Breast epithelium (tissue), 4 donors: ENCODE measurements at regions not wholly inside any gene's neighbourhood (a gene's known extent, or its start where the extent isn't known, plus 50 kb on each side); places are given as distances from the start of the nearest gene placed in this dataset.
"Not testable (repeated sequence)": the region's sequence is repeated elsewhere in the genome, so short reads cannot be mapped to it uniquely, and the experiment has no call there.

Source experiments
- DNase-seq, 2 donors: peaks; one replicate each; pipeline ENCODE4 v3.0.0-alpha.2; 2019; ENCODE audit warnings: low spot score in 2 of 2
- H3K27ac ChIP-seq, 2 donors: fragments of 200-600 bp; sonication (generic) in 1 of 2; one replicate each; pipeline ENCODE4 v1.5.1; 2016 to 2019; ENCODE audit warnings: mild to moderate bottlenecking in 1 of 2
- H3K27me3 ChIP-seq, 2 donors: fragments of 200-600 bp; sonication (generic) in 1 of 2; one replicate each; pipeline versions ENCODE4 v1.5.1 to v1.6.0; 2017 to 2019; ENCODE audit warnings: control low read depth in 1 of 2, mild to moderate bottlenecking in 1 of 2
- H3K36me3 ChIP-seq: fragments of 200-600 bp; one replicate; pipeline ENCODE4 v1.5.1; 2019
- H3K4me1 ChIP-seq, 2 donors: fragments of 200-600 bp; sonication (generic); one replicate each; pipeline ENCODE4 v1.5.1; 2016 to 2019; ENCODE audit warnings: control low read depth in 1 of 2
- H3K4me3 ChIP-seq, 3 donors: fragments of 200-600 bp; sonication (generic); 1 replicate in 2 of 3; 2 replicates in 1 of 3; pipeline ENCODE4 v1.5.1; 2016 to 2019; ENCODE audit warnings: mild to moderate bottlenecking in 3 of 3, moderate library complexity in 2 of 3
- H3K9me3 ChIP-seq, 2 donors: fragments of 200-600 bp; sonication (generic) in 1 of 2; one replicate each; pipeline ENCODE4 v1.5.1; 2016 to 2019; ENCODE audit warnings: control low read depth in 1 of 2
- CTCF ChIP-seq, 3 donors: fragments of 450-650 bp; IDR thresholded peaks; one replicate each; pipeline ENCODE4 v1.5.1; 2016 to 2017; ENCODE audit warnings: antibody characterized with exemption in 3 of 3, mild to moderate bottlenecking in 3 of 3, moderate library complexity in 3 of 3
- POLR2A ChIP-seq: fragments of 450-650 bp; IDR thresholded peaks from one replicate; pipeline ENCODE4 v1.6.1; 2016; ENCODE audit warnings: antibody characterized with exemption, mild to moderate bottlenecking, moderate library complexity
- POLR2AphosphoS5 ChIP-seq, 3 donors: sonication (generic); formaldehyde crosslinking; IDR thresholded peaks; one replicate each; pipeline ENCODE4 v1.6.1; 2017; ENCODE audit warnings: antibody characterized with exemption in 3 of 3
- intact Hi-C: fragments of 100-400 bp; cut with DNase I; formaldehyde crosslinking; loops from one replicate; pipeline ENCODE4 v1.15.1; 2023; ENCODE audit warnings: low total_unique reads

- Histone ChIP-seq H3K36me3 (no peaks in the 10 kb centered on the region), H3K4me1 (no peaks in the 10 kb centered on the region), H3K27me3 (no peaks in the 10 kb centered on the region), H3K4me3 (no peak overlapping the region), H3K9me3 (no peaks in the 10 kb centered on the region), H3K27ac (no peak overlapping the region)
- TF ChIP-seq POLR2AphosphoS5 (IDR thresholded peaks at IDR 0.05) (no peak), CTCF (IDR thresholded peaks at IDR 0.05) (no peak), POLR2A (no peak)
- DNase-seq, result no peak
- intact Hi-C loops, result no loop called here
Measured at GRCh38 chr4:167893531-167893930, 198.8 kb upstream of the ANXA10 start.

GRCh38 chr4:167896260-167896659 lies 196.1 kb upstream of the ANXA10 start:
- H3K4me3 ChIP-seq, H3K9me3 ChIP-seq, H3K36me3 ChIP-seq, H3K27ac ChIP-seq, H3K27me3 ChIP-seq, H3K4me1 ChIP-seq, intact Hi-C loops, DNase-seq: not testable (repeated sequence)

GRCh38 chr4:167897116-167897515 lies 195.2 kb upstream of the ANXA10 start:
- Histone ChIP-seq H3K27me3 (no peaks in the 10 kb centered on the region), H3K9me3 (no peaks in the 10 kb centered on the region), H3K4me3 (no peak overlapping the region), H3K36me3 (no peaks in the 10 kb centered on the region), H3K4me1 (no peaks in the 10 kb centered on the region), H3K27ac (no peak overlapping the region)
- TF ChIP-seq POLR2AphosphoS5 (IDR thresholded peaks at IDR 0.05), result no peak
- no peak for TF ChIP-seq CTCF (IDR thresholded peaks at IDR 0.05)
- no peak for TF ChIP-seq POLR2A
- intact Hi-C loops, result no loop called here
- no peak for DNase-seq

- intact Hi-C loops, result no loop called here
- DNase-seq, result no peak
- TF ChIP-seq POLR2A, result no peak
- H3K27ac ChIP-seq, result no peak overlapping the region
- H3K9me3 ChIP-seq, result peaks cover 0 to 5% of the 10 kb centered on the region in 2 donors
- no peak overlapping the region for H3K4me3 ChIP-seq
- no peaks in the 10 kb centered on the region for H3K36me3 ChIP-seq
- H3K4me1 ChIP-seq, result no peaks in the 10 kb centered on the region
- no peaks in the 10 kb centered on the region for H3K27me3 ChIP-seq
Measured at GRCh38 chr4:167903291-167903721, 189.0 kb upstream of the ANXA10 start.

GRCh38 chr4:167906851-167907250 lies 185.5 kb upstream of the ANXA10 start:
- no peak for DNase-seq
- Histone ChIP-seq H3K4me1 (no peaks in the 10 kb centered on the region), H3K27ac (no peak overlapping the region), H3K36me3 (no peaks in the 10 kb centered on the region), H3K4me3 (no peak overlapping the region), H3K27me3 (no peaks in the 10 kb centered on the region), H3K9me3 (peaks cover 0 to 5% of the 10 kb centered on the region in 2 donors)
- intact Hi-C loops, result no loop called here
- TF ChIP-seq POLR2AphosphoS5 (IDR thresholded peaks at IDR 0.05) (no peak), POLR2A (no peak), CTCF (IDR thresholded peaks at IDR 0.05) (no peak)

- no peaks in the 10 kb centered on the region for H3K4me1 ChIP-seq
- DNase-seq, result no peak
- no peaks in the 10 kb centered on the region for H3K36me3 ChIP-seq
- no peak overlapping the region for H3K4me3 ChIP-seq
- no peak overlapping the region for H3K27ac ChIP-seq
- intact Hi-C loops, result no loop called here
- TF ChIP-seq POLR2AphosphoS5 (IDR thresholded peaks at IDR 0.05) (no peak), POLR2A (no peak), CTCF (IDR thresholded peaks at IDR 0.05) (no peak)
- H3K27me3 ChIP-seq, result no peaks in the 10 kb centered on the region
- peaks cover 0 to 5% of the 10 kb centered on the region in 2 donors for H3K9me3 ChIP-seq
Measured at GRCh38 chr4:167908816-167909215, 183.5 kb upstream of the ANXA10 start.

- H3K9me3 ChIP-seq, H3K27me3 ChIP-seq, H3K4me1 ChIP-seq, DNase-seq, intact Hi-C loops, H3K4me3 ChIP-seq, H3K27ac ChIP-seq, H3K36me3 ChIP-seq: not testable (repeated sequence)
Measured at GRCh38 chr4:167912535-167912934, 179.8 kb upstream of the ANXA10 start.
